ENCODE measurements at regions not wholly inside any gene's neighbourhood (a gene's known extent, or its start where the extent isn't known, plus 50 kb on each side); places are given as distances from the start of the nearest gene placed in this dataset.

- Histone ChIP-seq H3K4me1 (peaks cover 0 to 66% of the 10 kb centered on the region in 2 donors), H3K27ac (peak overlapping the region; percentile 1 to 46), H3K36me3 (no peaks in the 10 kb centered on the region), H3K9me3 (no peaks in the 10 kb centered on the region), H3K27me3 (no peaks in the 10 kb centered on the region), H3K4me3 (no peak overlapping the region)
- TF ChIP-seq CTCF (IDR thresholded peaks at IDR 0.05), result no peak
- DNase-seq (ENCODE audit: low spot score), result no peak
Observed at GRCh38 chr2:42902939-42903709, 110.7 kb upstream of the HAAO start.

- no peaks in the 10 kb centered on the region for H3K9me3 ChIP-seq
- no peaks in the 10 kb centered on the region for H3K27me3 ChIP-seq
- H3K27ac ChIP-seq, result no peak overlapping the region
- H3K4me3 ChIP-seq, result no peak overlapping the region
- no peak for DNase-seq (ENCODE audit: low spot score)
- TF ChIP-seq CTCF (IDR thresholded peaks at IDR 0.05), result no peak
- peaks cover 0 to 60% of the 10 kb centered on the region in 2 donors for H3K4me1 ChIP-seq
- H3K36me3 ChIP-seq, result no peaks in the 10 kb centered on the region
Observed at GRCh38 chr2:42901076-42901640, 108.8 kb upstream of the HAAO start.

DNA sequence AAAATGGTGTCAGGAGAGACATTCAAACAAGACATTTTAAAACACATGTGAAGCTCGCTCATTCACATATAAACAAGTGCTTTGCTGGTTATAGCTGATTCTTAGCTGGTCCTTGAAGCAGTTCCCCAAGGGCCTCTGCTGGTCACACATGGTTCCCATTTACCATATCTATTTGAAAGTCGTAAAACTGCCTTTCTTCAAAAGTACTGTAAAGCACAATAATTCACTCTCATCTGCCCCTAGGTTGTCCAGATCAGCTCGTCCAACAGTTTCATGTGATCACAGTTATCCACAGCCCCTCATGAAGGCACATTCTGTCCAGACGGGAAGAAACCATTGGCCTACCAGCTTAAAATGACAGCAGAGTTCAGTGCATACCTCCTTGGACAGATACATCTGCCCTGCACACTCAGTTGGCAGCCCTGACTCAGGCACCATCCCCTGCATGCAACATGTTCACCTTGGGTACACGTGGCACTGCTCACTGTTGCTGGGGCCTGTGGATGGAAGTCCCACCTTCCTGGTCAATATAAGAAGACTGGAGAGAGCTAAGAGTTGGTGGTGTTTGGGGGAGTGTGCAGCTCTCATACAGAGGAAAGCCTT lies 108.0 kb upstream of the HAAO start:
- DNase-seq (ENCODE audit: low spot score), result no peak
- TF ChIP-seq CTCF (IDR thresholded peaks at IDR 0.05), result no peak
- no peak overlapping the region for H3K4me3 ChIP-seq
- no peaks in the 10 kb centered on the region for H3K27me3 ChIP-seq
- H3K4me1 ChIP-seq, result peaks cover 0 to 52% of the 10 kb centered on the region in 2 donors
- H3K9me3 ChIP-seq, result no peaks in the 10 kb centered on the region
- H3K27ac ChIP-seq, result no peak overlapping the region
- H3K36me3 ChIP-seq, result no peaks in the 10 kb centered on the region

GRCh38 chr2:42897358-42897757 lies 105.0 kb upstream of the HAAO start:
- H3K9me3 ChIP-seq, result no peaks in the 10 kb centered on the region
- H3K4me1 ChIP-seq, result peaks cover 0 to 25% of the 10 kb centered on the region in 2 donors
- no peaks in the 10 kb centered on the region for H3K36me3 ChIP-seq
- TF ChIP-seq CTCF (IDR thresholded peaks at IDR 0.05), result no peak
- H3K27me3 ChIP-seq, result no peaks in the 10 kb centered on the region
- H3K4me3 ChIP-seq, result no peak overlapping the region
- DNase-seq (ENCODE audit: low spot score), result no peak
- H3K27ac ChIP-seq, result no peak overlapping the region

GRCh38 chr2:42895791-42896135 lies 103.4 kb upstream of the HAAO start:
- H3K27me3 ChIP-seq, result no peaks in the 10 kb centered on the region
- no peak for DNase-seq (ENCODE audit: low spot score)
- H3K4me3 ChIP-seq, result no peak overlapping the region
- no peak for TF ChIP-seq CTCF (IDR thresholded peaks at IDR 0.05)
- H3K36me3 ChIP-seq, result no peaks in the 10 kb centered on the region
- H3K27ac ChIP-seq, result no peak overlapping the region
- H3K9me3 ChIP-seq, result no peaks in the 10 kb centered on the region
- H3K4me1 ChIP-seq, result peaks cover 0 to 24% of the 10 kb centered on the region in 2 donors
